Adrenal gland (tissue), 5 donors: ENCODE measurements at regions not wholly inside any gene's neighbourhood (a gene's known extent, or its start where the extent isn't known, plus 50 kb on each side); places are given as distances from the start of the nearest gene placed in this dataset.
"Not testable (repeated sequence)": the region's sequence is repeated elsewhere in the genome, so short reads cannot be mapped to it uniquely, and the experiment has no call there.

ENCODE experiments used
- POLR2A ChIP-seq, 2 donors: fragments of 450-650 bp; IDR thresholded peaks; one replicate each; pipeline ENCODE4 v1.6.1; 2017; ENCODE audit warnings: antibody characterized with exemption in 2 of 2, mild to moderate bottlenecking in 2 of 2, moderate library complexity in 1 of 2
- TF ChIP-seq, protein P1 (sequence below), 6 experiments: fragments of 450-650 bp in 4 of 6; fragments of 200-600 bp in 2 of 6; sonication (generic) in 1 of 6; IDR thresholded peaks; 1 replicate in 5 of 6; 2 replicates in 1 of 6; pipeline versions ENCODE4 v1.5.1 to v1.8.0; 2016 to 2021; ENCODE audit warnings: antibody characterized with exemption in 6 of 6, mild to moderate bottlenecking in 2 of 6, moderate library complexity in 1 of 6
- donor health status: DM: no; HTN: no; CAD: no.

DNA sequence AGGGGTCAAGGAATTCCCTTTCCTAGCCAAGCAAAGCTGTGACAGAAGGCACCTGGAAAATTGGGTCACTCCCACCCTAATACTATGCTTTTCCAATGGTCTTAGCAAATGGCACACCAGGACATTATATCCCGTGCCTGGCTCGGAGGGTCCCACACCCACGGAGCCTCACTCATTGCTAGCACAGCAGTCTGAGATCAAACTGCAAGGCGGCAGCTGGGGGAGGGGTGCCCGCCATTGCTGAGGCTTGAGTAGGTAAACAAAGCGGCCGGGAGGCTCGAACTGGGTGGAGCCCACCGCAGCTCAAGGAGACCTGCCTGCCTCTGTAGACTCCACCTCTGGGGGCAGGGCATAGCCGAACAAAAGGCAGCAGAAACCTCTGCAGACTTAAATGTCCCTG lies 429.9 kb downstream of the NPIPA8 start:
- TF ChIP-seq, protein P1, sequence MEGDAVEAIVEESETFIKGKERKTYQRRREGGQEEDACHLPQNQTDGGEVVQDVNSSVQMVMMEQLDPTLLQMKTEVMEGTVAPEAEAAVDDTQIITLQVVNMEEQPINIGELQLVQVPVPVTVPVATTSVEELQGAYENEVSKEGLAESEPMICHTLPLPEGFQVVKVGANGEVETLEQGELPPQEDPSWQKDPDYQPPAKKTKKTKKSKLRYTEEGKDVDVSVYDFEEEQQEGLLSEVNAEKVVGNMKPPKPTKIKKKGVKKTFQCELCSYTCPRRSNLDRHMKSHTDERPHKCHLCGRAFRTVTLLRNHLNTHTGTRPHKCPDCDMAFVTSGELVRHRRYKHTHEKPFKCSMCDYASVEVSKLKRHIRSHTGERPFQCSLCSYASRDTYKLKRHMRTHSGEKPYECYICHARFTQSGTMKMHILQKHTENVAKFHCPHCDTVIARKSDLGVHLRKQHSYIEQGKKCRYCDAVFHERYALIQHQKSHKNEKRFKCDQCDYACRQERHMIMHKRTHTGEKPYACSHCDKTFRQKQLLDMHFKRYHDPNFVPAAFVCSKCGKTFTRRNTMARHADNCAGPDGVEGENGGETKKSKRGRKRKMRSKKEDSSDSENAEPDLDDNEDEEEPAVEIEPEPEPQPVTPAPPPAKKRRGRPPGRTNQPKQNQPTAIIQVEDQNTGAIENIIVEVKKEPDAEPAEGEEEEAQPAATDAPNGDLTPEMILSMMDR (IDR thresholded peaks at IDR 0.05): not testable (repeated sequence)
- TF ChIP-seq POLR2A (IDR thresholded peaks at IDR 0.05): not testable (repeated sequence)
